K562 (cell line): ENCODE measurements at regions not wholly inside any gene's neighbourhood (a gene's known extent, or its start where the extent isn't known, plus 50 kb on each side); places are given as distances from the start of the nearest gene placed in this dataset.

Experiments used
- ATAC-seq: fragments of 200-7000 bp; cut with Tn5 transposase; 3 replicates; pipeline ENCODE4 v1.9.1; 2020; ENCODE audit warnings: moderate library complexity
- BruUV-seq: library from RNA; stranded (reverse); fragments of 400-500 nt; replicated peaks from 2 replicates; lab custom pipeline; 2021; lab: Mats Ljungman, UMichigan
- CTCF ChIA-PET: fragments of 300-600 bp; formaldehyde crosslinking; extraction: SDS; loops from one replicate; lab custom pipeline; 2021; ENCODE audit warnings: low intra/inter-chr PET ratio; lab: Yijun Ruan, JAX
- POLR2A ChIA-PET: fragments of 300-600, 350-650 bp; sonication (Branson Sonifier 250); formaldehyde crosslinking; extraction: SDS; loops from one replicate; lab custom pipeline; 2021; ENCODE audit warnings: antibody characterized with exemption, inconsistent platforms; lab: Yijun Ruan, JAX
- DNase-seq, 4 experiments: peaks; one replicate each; pipeline versions ENCODE4 v3.0.0 to v3.0.0-alpha.2; 2011 to 2018; ENCODE audit warnings: low spot score in 3 of 4, mixed read lengths in 3 of 4; ENCODE audit errors: extremely low read depth in 1 of 4
- FAIRE-seq: peaks from 2 replicates; lab custom pipeline; 2011; peaks lifted over from hg19 to GRCh38; lab: Jason Lieb, UNC
- H2AFZ ChIP-seq: 2 replicates; pipeline ENCODE4 v1.6.0; 2011; ENCODE audit warnings: low read depth, low read length, control low read depth, inconsistent platforms
- H3K27ac ChIP-seq: fragments of 200-600 bp; 3 replicates; pipeline ENCODE4 v1.8.0; 2011; ENCODE audit warnings: low read depth, mild to moderate bottlenecking, control low read depth, inconsistent platforms, low read length, moderate library complexity, mixed read lengths; ENCODE audit errors: extremely low read depth
- H3K27me3 ChIP-seq, 2 experiments: fragments of 300-600 bp in 1 of 2; 2 replicates in 1 of 2; 3 replicates in 1 of 2; pipeline versions ENCODE4 v1.6.0 to v1.8.0; 2011; ENCODE audit warnings: inconsistent platforms in 2 of 2, low read length in 2 of 2, mild to moderate bottlenecking in 1 of 2, mixed read lengths in 1 of 2, moderate library complexity in 1 of 2; ENCODE audit not compliant: control insufficient read depth in 2 of 2, insufficient read depth in 2 of 2
- H3K36me3 ChIP-seq: fragments of 300-600 bp; 3 replicates; pipeline ENCODE4 v1.8.0; 2011; ENCODE audit warnings: mild to moderate bottlenecking, low read length, inconsistent platforms; ENCODE audit not compliant: control insufficient read depth, insufficient read depth
- H3K4me1 ChIP-seq, 2 experiments: fragments of 200-600 bp in 1 of 2; replicated peaks in 1 of 2; 2 replicates in 1 of 2; 3 replicates in 1 of 2; pipeline versions ENCODE4 v1.5.1 to v1.8.0; 2011; ENCODE audit warnings: inconsistent platforms in 2 of 2, low read length in 2 of 2, mild to moderate bottlenecking in 1 of 2, mixed read lengths in 1 of 2, moderate library complexity in 1 of 2; ENCODE audit not compliant: control insufficient read depth in 2 of 2, insufficient read depth in 2 of 2
- H3K4me2 ChIP-seq: 2 replicates; pipeline ENCODE4 v1.6.1; 2011; ENCODE audit warnings: low read length, control low read depth, inconsistent platforms, mixed read lengths; ENCODE audit not compliant: insufficient read depth
- H3K4me3 ChIP-seq: fragments of 200-600 bp; sonication (generic), shearing (Covaris generic); 2 replicates; pipeline ENCODE4 v1.5.1; 2016; ENCODE audit warnings: control low read depth, inconsistent platforms
- H3K79me2 ChIP-seq: fragments of 200-600 bp; 3 replicates; pipeline ENCODE4 v1.8.0; 2011; ENCODE audit warnings: low read length, inconsistent platforms; ENCODE audit not compliant: control insufficient read depth, insufficient read depth
- H3K9ac ChIP-seq, 2 experiments: 2 replicates each; pipeline versions ENCODE4 v1.6.0 to v1.6.1; 2011; ENCODE audit warnings: low read depth in 2 of 2, low read length in 2 of 2, control low read depth in 1 of 2, inconsistent platforms in 1 of 2, mild to moderate bottlenecking in 1 of 2, mixed read lengths in 1 of 2; ENCODE audit not compliant: insufficient read depth in 1 of 2
- H3K9me1 ChIP-seq: one replicate; pipeline ENCODE4 v1.6.0; 2011; ENCODE audit warnings: inconsistent platforms, mild to moderate bottlenecking, low read length, moderate library complexity; ENCODE audit not compliant: control insufficient read depth, insufficient read depth
- H3K9me3 ChIP-seq: replicated peaks from 2 replicates; pipeline ENCODE4 v1.5.1; 2011; ENCODE audit warnings: low read depth, low read length, inconsistent platforms; ENCODE audit not compliant: control insufficient read depth, insufficient read depth
- H4K20me1 ChIP-seq: replicated peaks from 2 replicates; pipeline ENCODE4 v1.6.1; 2011; ENCODE audit warnings: low read length, inconsistent platforms, mixed read lengths; ENCODE audit not compliant: control insufficient read depth, insufficient read depth
- CBFA2T3 ChIP-seq: fragments of 450-650 bp; IDR thresholded peaks from 2 replicates; pipeline ENCODE4 v1.6.1; 2017
- ESRRB ChIP-seq: fragments of 250-450 bp; sonication (Bioruptor Pico); IDR thresholded peaks from 2 replicates; pipeline ENCODE4 v1.5.0; 2020; ENCODE audit warnings: mild to moderate bottlenecking, moderate library complexity, borderline replicate concordance
- GTF2E2 ChIP-seq: fragments of 200-800 bp; sonication (Bioruptor generic); IDR thresholded peaks from 2 replicates; pipeline ENCODE4 v1.6.1; 2016; ENCODE audit warnings: missing genetic modification characterization, missing compliant biosample characterization
- NR2F6 ChIP-seq: fragments of 450-650 bp; formaldehyde crosslinking; IDR thresholded peaks from 2 replicates; pipeline ENCODE4 v1.4.0; 2020; ENCODE audit warnings: mild to moderate bottlenecking
- PYGO2 ChIP-seq: fragments of 450-650 bp; IDR thresholded peaks from 2 replicates; pipeline ENCODE4 v1.6.1; 2016; ENCODE audit warnings: mild to moderate bottlenecking, missing genetic modification characterization, moderate library complexity, missing compliant biosample characterization
- SAP30 ChIP-seq: fragments of 200-600 bp; sonication (generic); IDR thresholded peaks from 2 replicates; pipeline ENCODE4 v1.6.1; 2012; ENCODE audit warnings: borderline replicate concordance, low read depth, mild to moderate bottlenecking, moderate library complexity, low read length, control low read depth, inconsistent platforms; ENCODE audit not compliant: insufficient read depth, poor library complexity, severe bottlenecking
- ZFP30 ChIP-seq: fragments of 250-450 bp; sonication (Bioruptor Pico); IDR thresholded peaks from 2 replicates; pipeline ENCODE4 v1.8.0; 2022; ENCODE audit warnings: moderate library complexity, mild to moderate bottlenecking, inconsistent platforms, borderline replicate concordance
- ZNF121 ChIP-seq: sonication (generic); formaldehyde crosslinking; conservative IDR thresholded peaks from 2 replicates; pipeline ENCODE4 v1.8.0; 2022; ENCODE audit warnings: missing genetic modification reagents
- ZNF655 ChIP-seq: fragments of 250-450 bp; sonication (Bioruptor Pico); IDR thresholded peaks from 2 replicates; pipeline ENCODE4 v1.5.0; 2021
- WGBS: fragments of 100-300 bp; shearing (Covaris generic); methylation state at CpG from one replicate; pipeline ENCODE4 v1.1.6; 2016; ENCODE audit warnings: low coverage, mixed read lengths; ENCODE audit not compliant: insufficient coverage; ENCODE audit errors: missing lambda C conversion rate; 5-methylcytosine and 5-hydroxymethylcytosine counted together
- in situ Hi-C: fragments of 300-500 bp; cut with MboI; formaldehyde crosslinking; loops from 4 replicates; pipeline ENCODE4 v1.15.0; 2018; ENCODE audit warnings: inconsistent platforms, mixed read lengths
- intact Hi-C: fragments of 100-400 bp; cut with micrococcal nuclease; formaldehyde crosslinking; loops from 2 replicates; pipeline ENCODE4 v1.14.2; 2022

- FAIRE-seq, result no peak
- intact Hi-C loops, result no loop called here
- H3K4me3 ChIP-seq, result no peak overlapping the region
- no TSS peak for BruUV-seq
- H3K9me3 ChIP-seq, result no peaks in the 10 kb centered on the region
- no peaks in the 10 kb centered on the region for H4K20me1 ChIP-seq
- no peaks in the 10 kb centered on the region for H3K9me1 ChIP-seq
- no peak overlapping the region for H3K9ac ChIP-seq
- H3K36me3 ChIP-seq, result no peaks in the 10 kb centered on the region
- 0% methylated on average over 1 of the region's 1 CpG for WGBS
- no peak for ATAC-seq
- H3K27me3 ChIP-seq, result no peaks in the 10 kb centered on the region
- no peaks in the 10 kb centered on the region for H3K79me2 ChIP-seq
- TF ChIP-seq CBFA2T3 (no peak), SAP30 (no peak), NR2F6 (no peak), GTF2E2 (tag) (no peak), ESRRB (CRISPR knock-in tag) (no peak), ZNF121 (CRISPR knock-in tag) (no peak), ZFP30 (CRISPR knock-in tag) (no peak), ZNF655 (CRISPR knock-in tag) (no peak), PYGO2 (tag) (no peak)
- TF ChIP-seq, all 486 proteins: peak for 0
- H3K27ac ChIP-seq, result no peak overlapping the region
- H2AFZ ChIP-seq, result no peak overlapping the region
- POLR2A ChIA-PET, result no interaction called here
- H3K4me1 ChIP-seq, result no peaks in the 10 kb centered on the region
- CTCF ChIA-PET, result no interaction called here
- in situ Hi-C loops, result no loop called here
- H3K4me2 ChIP-seq, result no peak overlapping the region
- DNase-seq, result no peak
Measured at GRCh38 chr6:50661636-50662035, 51.7 kb upstream of the TFAP2D start.
